ENCODE measurements at regions not wholly inside any gene's neighbourhood (a gene's known extent, or its start where the extent isn't known, plus 50 kb on each side); places are given as distances from the start of the nearest gene placed in this dataset.
"Not testable (repeated sequence)": the region's sequence is repeated elsewhere in the genome, so short reads cannot be mapped to it uniquely, and the experiment has no call there.

DNA sequence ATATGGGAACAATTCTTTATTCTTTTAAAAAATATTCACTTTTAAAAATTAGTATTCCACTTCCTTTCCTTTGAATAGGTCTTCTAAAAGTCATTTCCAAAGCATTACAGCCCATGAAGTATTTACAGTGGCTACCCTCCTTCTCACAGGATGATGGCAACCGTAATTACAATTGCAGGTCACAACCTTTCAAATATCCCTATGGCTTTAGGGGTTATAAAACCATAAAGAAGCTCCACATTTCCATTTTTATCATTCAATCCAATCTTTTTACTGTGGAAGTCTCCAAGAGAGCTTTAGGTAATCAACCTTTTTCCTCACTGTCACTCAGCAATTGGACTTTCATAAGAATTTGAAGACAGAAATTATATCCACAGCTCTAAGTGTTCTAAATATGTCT is 488.9 kb upstream of the CA10 start:
- no peak for DNase-seq (ENCODE audit: low read depth, low spot score)
- TF ChIP-seq, protein P1, sequence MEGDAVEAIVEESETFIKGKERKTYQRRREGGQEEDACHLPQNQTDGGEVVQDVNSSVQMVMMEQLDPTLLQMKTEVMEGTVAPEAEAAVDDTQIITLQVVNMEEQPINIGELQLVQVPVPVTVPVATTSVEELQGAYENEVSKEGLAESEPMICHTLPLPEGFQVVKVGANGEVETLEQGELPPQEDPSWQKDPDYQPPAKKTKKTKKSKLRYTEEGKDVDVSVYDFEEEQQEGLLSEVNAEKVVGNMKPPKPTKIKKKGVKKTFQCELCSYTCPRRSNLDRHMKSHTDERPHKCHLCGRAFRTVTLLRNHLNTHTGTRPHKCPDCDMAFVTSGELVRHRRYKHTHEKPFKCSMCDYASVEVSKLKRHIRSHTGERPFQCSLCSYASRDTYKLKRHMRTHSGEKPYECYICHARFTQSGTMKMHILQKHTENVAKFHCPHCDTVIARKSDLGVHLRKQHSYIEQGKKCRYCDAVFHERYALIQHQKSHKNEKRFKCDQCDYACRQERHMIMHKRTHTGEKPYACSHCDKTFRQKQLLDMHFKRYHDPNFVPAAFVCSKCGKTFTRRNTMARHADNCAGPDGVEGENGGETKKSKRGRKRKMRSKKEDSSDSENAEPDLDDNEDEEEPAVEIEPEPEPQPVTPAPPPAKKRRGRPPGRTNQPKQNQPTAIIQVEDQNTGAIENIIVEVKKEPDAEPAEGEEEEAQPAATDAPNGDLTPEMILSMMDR (IDR thresholded peaks at IDR 0.05; ENCODE audit: insufficient read depth, low read length, missing control alignments), result no peak
- POLR2A ChIA-PET, result no interaction called here
- no peak overlapping the region for H3K4me3 ChIP-seq (ENCODE audit: low read depth, low read length)
- CTCF ChIA-PET, result no interaction called here

GRCh38 chr17:52636443-52636842 is 477.9 kb upstream of the CA10 start:
- POLR2A ChIA-PET, result no interaction called here
- no peak for DNase-seq (ENCODE audit: low read depth, low spot score)
- CTCF ChIA-PET, result no interaction called here
- no peak overlapping the region for H3K4me3 ChIP-seq (ENCODE audit: low read depth, low read length)
- TF ChIP-seq, protein P1 (IDR thresholded peaks at IDR 0.05; ENCODE audit: insufficient read depth, low read length, missing control alignments), result no peak

DNA sequence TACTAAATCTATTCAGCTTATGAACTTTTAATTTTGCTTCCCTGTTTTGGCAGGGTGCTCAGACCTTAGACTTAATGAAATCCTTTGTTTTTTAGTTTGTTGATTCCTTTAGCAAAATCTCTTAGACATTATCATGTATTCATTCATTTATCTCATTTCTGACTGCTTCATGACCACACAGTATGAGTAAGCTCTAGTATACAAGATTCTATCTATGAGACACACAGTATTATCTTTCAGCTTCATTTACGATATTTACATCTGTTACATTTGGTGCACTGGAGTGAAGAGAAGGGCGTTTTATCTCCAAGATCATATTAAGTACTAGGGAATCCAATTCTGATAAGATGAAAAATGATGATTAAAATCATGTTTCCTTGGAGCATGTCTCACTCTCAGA is 448.1 kb upstream of the CA10 start:
- POLR2A ChIA-PET, result no interaction called here
- CTCF ChIA-PET, result no interaction called here
- no peak overlapping the region for H3K4me3 ChIP-seq (ENCODE audit: low read depth, low read length)

DNA sequence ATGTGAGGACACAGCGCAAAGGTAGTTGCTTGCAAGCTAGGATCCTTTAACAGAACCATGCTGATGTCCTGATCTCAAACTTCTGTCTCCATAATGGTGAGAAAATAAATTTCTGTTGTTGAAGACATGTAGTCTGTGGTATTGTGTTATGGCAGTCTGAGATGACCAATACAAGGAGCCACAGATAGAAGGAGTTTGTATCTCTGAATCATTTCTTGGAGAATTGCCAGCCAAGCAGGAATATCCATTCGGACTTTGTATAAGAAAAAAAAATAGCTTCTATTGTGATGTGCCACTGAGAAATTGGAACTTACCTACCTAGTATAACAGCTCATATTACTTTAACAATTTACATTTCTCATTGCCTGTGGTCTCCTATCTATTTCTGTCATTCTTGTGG is 447.6 kb upstream of the CA10 start:
- no peak for DNase-seq (ENCODE audit: low read depth, low spot score)
- no peak overlapping the region for H3K4me3 ChIP-seq (ENCODE audit: low read depth, low read length)
- POLR2A ChIA-PET, result no interaction called here
- CTCF ChIA-PET, result no interaction called here
- TF ChIP-seq, protein P1 (IDR thresholded peaks at IDR 0.05; ENCODE audit: insufficient read depth, low read length, missing control alignments), result no peak

More for the DNA sequence above, 448.1 kb upstream of the CA10 start:
- TF ChIP-seq, protein P1 (IDR thresholded peaks at IDR 0.05; ENCODE audit: insufficient read depth, low read length, missing control alignments), result no peak
- DNase-seq (ENCODE audit: low read depth, low spot score), result no peak

DNA sequence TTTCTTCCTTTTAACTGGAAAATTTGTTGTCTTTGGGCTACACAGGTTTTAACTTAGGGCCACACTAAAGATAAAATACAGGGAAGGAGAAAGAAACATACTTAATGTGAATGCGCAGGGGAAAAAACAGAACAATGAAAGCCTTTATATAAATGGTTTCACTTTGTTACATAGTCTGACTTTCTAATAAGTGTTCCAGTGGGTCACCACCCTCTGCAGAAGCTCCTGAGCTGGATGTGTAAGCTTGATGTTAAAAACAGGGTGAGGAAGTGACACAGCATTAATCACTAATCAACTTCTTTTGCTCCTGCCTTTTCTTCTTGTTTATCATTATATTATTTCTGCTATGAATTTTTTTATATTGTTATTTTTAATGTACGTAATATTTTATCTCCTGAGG is 445.6 kb upstream of the CA10 start:
- ChIA-PET POLR2A (no interaction called here), CTCF (no interaction called here)
- TF ChIP-seq, protein P1 (IDR thresholded peaks at IDR 0.05; ENCODE audit: insufficient read depth, low read length, missing control alignments), result no peak
- no peak overlapping the region for H3K4me3 ChIP-seq (ENCODE audit: low read depth, low read length)
- no peak for DNase-seq (ENCODE audit: low read depth, low spot score)

- CTCF ChIA-PET; DNase-seq (ENCODE audit: low read depth, low spot score); POLR2A ChIA-PET; H3K4me3 ChIP-seq (ENCODE audit: low read depth, low read length): not testable (repeated sequence)
Observed at GRCh38 chr17:52597452-52598215, 439.1 kb upstream of the CA10 start.

DNA sequence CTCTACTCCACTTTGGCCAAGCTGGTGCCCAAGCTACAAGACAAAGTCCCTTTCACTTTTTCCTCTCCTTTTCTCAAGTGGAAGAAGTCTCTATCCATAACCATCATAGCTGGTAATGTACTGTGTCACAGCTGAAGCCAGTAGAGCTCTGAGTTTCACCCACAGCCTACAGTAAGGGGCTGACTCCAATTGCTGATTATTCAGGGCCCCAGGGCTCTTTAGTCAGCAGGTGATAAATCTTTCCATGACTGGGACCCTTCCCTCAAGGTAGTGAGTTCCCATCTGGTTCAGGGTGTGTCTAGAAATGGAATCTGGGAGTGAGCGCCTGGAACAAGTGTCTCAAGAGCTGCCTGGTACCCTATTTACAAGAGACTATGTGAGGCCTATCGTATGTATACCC is 436.0 kb upstream of the CA10 start:
- POLR2A ChIA-PET, result no interaction called here
- H3K4me3 ChIP-seq (ENCODE audit: low read depth, low read length), result no peak overlapping the region
- TF ChIP-seq, protein P1 (IDR thresholded peaks at IDR 0.05; ENCODE audit: insufficient read depth, low read length, missing control alignments), result no peak
- CTCF ChIA-PET, result no interaction called here
- DNase-seq (ENCODE audit: low read depth, low spot score), result no peak

Data from AG04449 (cell line).